K562 (cell line): ENCODE measurements at regions not wholly inside any gene's neighbourhood (a gene's known extent, or its start where the extent isn't known, plus 50 kb on each side); places are given as distances from the start of the nearest gene placed in this dataset.

Source experiments
- ATAC-seq: fragments of 200-7000 bp; cut with Tn5 transposase; 3 replicates; pipeline ENCODE4 v1.9.1; 2020; ENCODE audit warnings: moderate library complexity
- BruUV-seq: library from RNA; stranded (reverse); fragments of 400-500 nt; replicated peaks from 2 replicates; lab custom pipeline; 2021; lab: Mats Ljungman, UMichigan
- CTCF ChIA-PET: fragments of 300-600 bp; formaldehyde crosslinking; extraction: SDS; loops from one replicate; lab custom pipeline; 2021; ENCODE audit warnings: low intra/inter-chr PET ratio; lab: Yijun Ruan, JAX
- POLR2A ChIA-PET: fragments of 300-600, 350-650 bp; sonication (Branson Sonifier 250); formaldehyde crosslinking; extraction: SDS; loops from one replicate; lab custom pipeline; 2021; ENCODE audit warnings: antibody characterized with exemption, inconsistent platforms; lab: Yijun Ruan, JAX
- DNase-seq, 4 experiments: peaks; one replicate each; pipeline versions ENCODE4 v3.0.0 to v3.0.0-alpha.2; 2011 to 2018; ENCODE audit warnings: low spot score in 3 of 4, mixed read lengths in 3 of 4; ENCODE audit errors: extremely low read depth in 1 of 4
- FAIRE-seq: peaks from 2 replicates; lab custom pipeline; 2011; peaks lifted over from hg19 to GRCh38; lab: Jason Lieb, UNC
- H2AFZ ChIP-seq: 2 replicates; pipeline ENCODE4 v1.6.0; 2011; ENCODE audit warnings: low read depth, low read length, control low read depth, inconsistent platforms
- H3K27ac ChIP-seq: fragments of 200-600 bp; 3 replicates; pipeline ENCODE4 v1.8.0; 2011; ENCODE audit warnings: low read depth, mild to moderate bottlenecking, control low read depth, inconsistent platforms, low read length, moderate library complexity, mixed read lengths; ENCODE audit errors: extremely low read depth
- H3K27me3 ChIP-seq, 2 experiments: fragments of 300-600 bp in 1 of 2; 2 replicates in 1 of 2; 3 replicates in 1 of 2; pipeline versions ENCODE4 v1.6.0 to v1.8.0; 2011; ENCODE audit warnings: inconsistent platforms in 2 of 2, low read length in 2 of 2, mild to moderate bottlenecking in 1 of 2, mixed read lengths in 1 of 2, moderate library complexity in 1 of 2; ENCODE audit not compliant: control insufficient read depth in 2 of 2, insufficient read depth in 2 of 2
- H3K36me3 ChIP-seq: fragments of 300-600 bp; 3 replicates; pipeline ENCODE4 v1.8.0; 2011; ENCODE audit warnings: mild to moderate bottlenecking, low read length, inconsistent platforms; ENCODE audit not compliant: control insufficient read depth, insufficient read depth
- H3K4me1 ChIP-seq, 2 experiments: fragments of 200-600 bp in 1 of 2; replicated peaks in 1 of 2; 2 replicates in 1 of 2; 3 replicates in 1 of 2; pipeline versions ENCODE4 v1.5.1 to v1.8.0; 2011; ENCODE audit warnings: inconsistent platforms in 2 of 2, low read length in 2 of 2, mild to moderate bottlenecking in 1 of 2, mixed read lengths in 1 of 2, moderate library complexity in 1 of 2; ENCODE audit not compliant: control insufficient read depth in 2 of 2, insufficient read depth in 2 of 2
- H3K4me2 ChIP-seq: 2 replicates; pipeline ENCODE4 v1.6.1; 2011; ENCODE audit warnings: low read length, control low read depth, inconsistent platforms, mixed read lengths; ENCODE audit not compliant: insufficient read depth
- H3K4me3 ChIP-seq: fragments of 200-600 bp; sonication (generic), shearing (Covaris generic); 2 replicates; pipeline ENCODE4 v1.5.1; 2016; ENCODE audit warnings: control low read depth, inconsistent platforms
- H3K79me2 ChIP-seq: fragments of 200-600 bp; 3 replicates; pipeline ENCODE4 v1.8.0; 2011; ENCODE audit warnings: low read length, inconsistent platforms; ENCODE audit not compliant: control insufficient read depth, insufficient read depth
- H3K9ac ChIP-seq, 2 experiments: 2 replicates each; pipeline versions ENCODE4 v1.6.0 to v1.6.1; 2011; ENCODE audit warnings: low read depth in 2 of 2, low read length in 2 of 2, control low read depth in 1 of 2, inconsistent platforms in 1 of 2, mild to moderate bottlenecking in 1 of 2, mixed read lengths in 1 of 2; ENCODE audit not compliant: insufficient read depth in 1 of 2
- H3K9me1 ChIP-seq: one replicate; pipeline ENCODE4 v1.6.0; 2011; ENCODE audit warnings: inconsistent platforms, mild to moderate bottlenecking, low read length, moderate library complexity; ENCODE audit not compliant: control insufficient read depth, insufficient read depth
- H3K9me3 ChIP-seq: replicated peaks from 2 replicates; pipeline ENCODE4 v1.5.1; 2011; ENCODE audit warnings: low read depth, low read length, inconsistent platforms; ENCODE audit not compliant: control insufficient read depth, insufficient read depth
- H4K20me1 ChIP-seq: replicated peaks from 2 replicates; pipeline ENCODE4 v1.6.1; 2011; ENCODE audit warnings: low read length, inconsistent platforms, mixed read lengths; ENCODE audit not compliant: control insufficient read depth, insufficient read depth
- ATF3 ChIP-seq, 2 experiments: fragments of 450-650 bp in 1 of 2; sonication (generic) in 1 of 2; formaldehyde crosslinking in 1 of 2; IDR thresholded peaks in 1 of 2; conservative IDR thresholded peaks in 1 of 2; 2 replicates each; pipeline versions ENCODE4 v1.6.1 to v1.8.1; 2016 to 2023; ENCODE audit warnings: mild to moderate bottlenecking in 2 of 2, moderate library complexity in 2 of 2, inconsistent platforms in 1 of 2, missing genetic modification reagents in 1 of 2
- BHLHE40 ChIP-seq: IDR thresholded peaks from 2 replicates; pipeline ENCODE4 v1.6.1; 2011; ENCODE audit warnings: low read length, improper control_type of control experiment
- CHD4 ChIP-seq: fragments of 200-600 bp; sonication (generic); IDR thresholded peaks from 3 replicates; pipeline ENCODE4 v1.6.1; 2012; ENCODE audit warnings: low read depth, mild to moderate bottlenecking, mixed read lengths, low read length, inconsistent platforms; ENCODE audit not compliant: insufficient read depth, insufficient replicate concordance, poor library complexity, severe bottlenecking
- DPF2 ChIP-seq: fragments of 450-650 bp; IDR thresholded peaks from 2 replicates; pipeline ENCODE4 v1.6.1; 2016
- E2F6 ChIP-seq, 2 experiments: IDR thresholded peaks; 2 replicates each; pipeline ENCODE4 v1.6.1; 2011; ENCODE audit warnings: borderline replicate concordance in 1 of 2, control low read depth in 1 of 2, low read depth in 1 of 2, low read length in 1 of 2, mild to moderate bottlenecking in 1 of 2, mixed read lengths in 1 of 2, moderate library complexity in 1 of 2; ENCODE audit not compliant: insufficient read depth in 1 of 2, insufficient read length in 1 of 2, poor library complexity in 1 of 2, severe bottlenecking in 1 of 2; ENCODE audit errors: extremely low read depth in 1 of 2
- GATAD2B ChIP-seq: fragments of 450-650 bp; IDR thresholded peaks from 2 replicates; pipeline ENCODE4 v1.6.1; 2017; ENCODE audit warnings: mild to moderate bottlenecking, borderline replicate concordance
- KAT7 ChIP-seq: sonication (generic); formaldehyde crosslinking; IDR thresholded peaks from 2 replicates; pipeline ENCODE4 v1.8.0; 2022; ENCODE audit warnings: missing genetic modification reagents, mild to moderate bottlenecking, borderline replicate concordance
- MEIS2 ChIP-seq: fragments of 450-650 bp; IDR thresholded peaks from 2 replicates; pipeline ENCODE4 v1.6.1; 2014; ENCODE audit warnings: mild to moderate bottlenecking; ENCODE audit not compliant: partially characterized antibody
- MTA2 ChIP-seq: fragments of 450-650 bp; IDR thresholded peaks from 2 replicates; pipeline ENCODE4 v1.6.1; 2016; ENCODE audit warnings: low read depth
- RCOR1 ChIP-seq, 2 experiments: IDR thresholded peaks; 2 replicates each; pipeline ENCODE4 v1.6.1; 2012; ENCODE audit warnings: low read depth in 2 of 2, low read length in 2 of 2, borderline replicate concordance in 1 of 2, improper control_type of control experiment in 1 of 2
- SMARCB1 ChIP-seq: IDR thresholded peaks from 2 replicates; pipeline ENCODE4 v1.6.1; 2011; ENCODE audit warnings: improper control_type of control experiment, low read depth; ENCODE audit not compliant: insufficient read length
- SMARCE1 ChIP-seq: fragments of 450-650 bp; IDR thresholded peaks from 2 replicates; pipeline ENCODE4 v1.7.1; 2016; ENCODE audit warnings: mild to moderate bottlenecking
- ZKSCAN3 ChIP-seq: fragments of 250-450 bp; sonication (Bioruptor Pico); IDR thresholded peaks from 2 replicates; pipeline ENCODE4 v1.4.0; 2020
- ZNF408 ChIP-seq: fragments of 250-450 bp; sonication (Bioruptor Pico); IDR thresholded peaks from 2 replicates; pipeline ENCODE4 v1.4.0; 2020; ENCODE audit warnings: low read depth, mild to moderate bottlenecking, moderate library complexity
- ZNF511 ChIP-seq: sonication (generic); formaldehyde crosslinking; IDR thresholded peaks from 2 replicates; pipeline ENCODE4 v1.8.0; 2022; ENCODE audit warnings: mild to moderate bottlenecking, missing genetic modification reagents
- ZNF639 ChIP-seq, 2 experiments: fragments of 200-800 bp in 1 of 2; sonication (Bioruptor generic) in 1 of 2; sonication (generic) in 1 of 2; formaldehyde crosslinking in 1 of 2; IDR thresholded peaks in 1 of 2; conservative IDR thresholded peaks in 1 of 2; 2 replicates each; pipeline versions ENCODE4 v1.5.0 to v1.6.1; 2016 to 2020; ENCODE audit warnings: missing compliant biosample characterization in 1 of 2, missing genetic modification characterization in 1 of 2, missing genetic modification reagents in 1 of 2
- WGBS: fragments of 100-300 bp; shearing (Covaris generic); methylation state at CpG from one replicate; pipeline ENCODE4 v1.1.6; 2016; ENCODE audit warnings: low coverage, mixed read lengths; ENCODE audit not compliant: insufficient coverage; ENCODE audit errors: missing lambda C conversion rate; 5-methylcytosine and 5-hydroxymethylcytosine counted together
- in situ Hi-C: fragments of 300-500 bp; cut with MboI; formaldehyde crosslinking; loops from 4 replicates; pipeline ENCODE4 v1.15.0; 2018; ENCODE audit warnings: inconsistent platforms, mixed read lengths
- intact Hi-C: fragments of 100-400 bp; cut with micrococcal nuclease; formaldehyde crosslinking; loops from 2 replicates; pipeline ENCODE4 v1.14.2; 2022

GRCh38 chr12:123094349-123095077 is 56.4 kb downstream of the PITPNM2 start:
- Histone ChIP-seq H3K27me3 (no peaks in the 10 kb centered on the region), H4K20me1 (no peaks in the 10 kb centered on the region), H2AFZ (no peak overlapping the region), H3K4me1 (peaks cover 47% of the 10 kb centered on the region in 2 experiments), H3K79me2 (0 out of 3 replicates have a peak, but pooled peaks cover 2% of the 10 kb centered on the region), H3K4me3 (no peak overlapping the region), H3K9me1 (no peaks in the 10 kb centered on the region), H3K27ac (no peak overlapping the region), H3K9ac (peak overlapping the region in 1 of 2 experiments; percentile 50; a peak in 2 of 4 replicates), H3K9me3 (peaks cover 3% of the 10 kb centered on the region), H3K36me3 (no peaks in the 10 kb centered on the region), H3K4me2 (peak overlapping the region; percentile 1; the same call in 1 of the 2 replicates)
- DNase-seq: peak; percentile 44 to 54 (median 48)
- no peak; the same call in 2 of the 3 replicates for ATAC-seq
- FAIRE-seq: no peak
- 39% methylated on average over 18 of the region's 18 CpGs for WGBS
- BruUV-seq: no TSS peak
- in situ Hi-C loops (no loop called here), intact Hi-C loops (no loop called here)
- CTCF ChIA-PET: no interaction called here
- POLR2A ChIA-PET: interaction anchor here (1.1 kb wide), 1 partner anchor 10 kb away, joined by 6 read pairs; no protein-coding TSS in a partner anchor
- TF ChIP-seq GATAD2B (no peak), MEIS2 (peak; percentile 39), DPF2 (0 out of 2 replicates have a peak, but pooled peaks have one; percentile 11), RCOR1 (IDR thresholded peaks at IDR 0.05; ENCODE audit: borderline replicate concordance in 1 of 2, low read depth in 2 of 2, low read length in 2 of 2) (peak in 1 of 2 experiments; percentile 10; a peak in 1 of 4 replicates), E2F6 (IDR thresholded peaks at IDR 0.05; ENCODE audit: borderline replicate concordance in 1 of 2, extremely low read depth in 1 of 2, insufficient read depth in 1 of 2, insufficient read length in 1 of 2, low read depth in 1 of 2, low read length in 1 of 2, poor library complexity in 1 of 2, severe bottlenecking in 1 of 2) (peak in 1 of 2 experiments; percentile 17), MTA2 (no peak), ZKSCAN3 (CRISPR knock-in tag) (no peak), BHLHE40 (peak; percentile 72), CHD4 (no peak), ZNF408 (CRISPR knock-in tag) (no peak), KAT7 (CRISPR knock-in tag) (no peak), SMARCB1 (no peak), ZNF639 (CRISPR knock-in tag; conservative IDR thresholded peaks at IDR 0.05 in 1 of 2, IDR thresholded peaks at IDR 0.05 in 1 of 2) (no peak), ZNF511 (CRISPR knock-in tag) (0 out of 2 replicates have a peak, but pooled peaks have one; percentile 28), ATF3 (IDR thresholded peaks at IDR 0.05) (peak; percentile 62; the same call in 1 of the 2 replicates), ATF3 (CRISPR knock-in tag; conservative IDR thresholded peaks at IDR 0.05) (no peak), SMARCE1 (0 out of 2 replicates have a peak, but pooled peaks have one; percentile 33)
